MCF 10A (cell line): ENCODE measurements at regions not wholly inside any gene's neighbourhood (a gene's known extent, or its start where the extent isn't known, plus 50 kb on each side); places are given as distances from the start of the nearest gene placed in this dataset.
A peak's percentile ranks its signal among the peaks of the same experiment; 100 is the strongest.

Source experiments
- BruUV-seq: library from RNA; stranded (reverse); fragments of 400-500 nt; replicated peaks from 2 replicates; lab custom pipeline; 2021; lab: Mats Ljungman, UMichigan
- CTCF ChIA-PET: fragments of 300-600 bp; sonication (Branson Sonifier 250); formaldehyde crosslinking; extraction: SDS; loops from one replicate; lab custom pipeline; 2021; ENCODE audit warnings: antibody characterized with exemption, inconsistent platforms; lab: Yijun Ruan, JAX
- POLR2A ChIA-PET: fragments of 300-600, 350-650 bp; sonication (Branson Sonifier 250); formaldehyde crosslinking; extraction: SDS; loops from one replicate; lab custom pipeline; 2020; ENCODE audit warnings: antibody characterized with exemption, inconsistent platforms; lab: Yijun Ruan, JAX
- DNase-seq: peaks from one replicate; pipeline ENCODE4 v3.0.0-alpha.2; 2018; ENCODE audit not compliant: unreplicated experiment
- H3K27ac Mint-ChIP-seq: one replicate; pipeline ENCODE4 v1.8.0; 2022; ENCODE audit warnings: mild to moderate bottlenecking, low read depth, mixed read lengths; ENCODE audit not compliant: unreplicated experiment
- H3K27me3 Mint-ChIP-seq: one replicate; pipeline ENCODE4 v1.8.0; 2022; ENCODE audit warnings: mixed read lengths; ENCODE audit not compliant: insufficient read depth, unreplicated experiment
- H3K36me3 Mint-ChIP-seq: one replicate; pipeline ENCODE4 v1.8.0; 2022; ENCODE audit warnings: mild to moderate bottlenecking, moderate library complexity, mixed read lengths; ENCODE audit not compliant: insufficient read depth, unreplicated experiment
- H3K4me1 Mint-ChIP-seq: one replicate; pipeline ENCODE4 v1.8.0; 2022; ENCODE audit warnings: mixed read lengths; ENCODE audit not compliant: insufficient read depth, unreplicated experiment
- H3K4me3 Mint-ChIP-seq: one replicate; pipeline ENCODE4 v1.8.0; 2022; ENCODE audit warnings: mild to moderate bottlenecking, moderate library complexity, mixed read lengths; ENCODE audit not compliant: unreplicated experiment
- H3K9me3 Mint-ChIP-seq: one replicate; pipeline ENCODE4 v1.8.0; 2022; ENCODE audit warnings: mixed read lengths; ENCODE audit not compliant: unreplicated experiment
- CTCF ChIP-seq: fragments of 200-600 bp; IDR thresholded peaks from one replicate; pipeline ENCODE4 v1.8.0; 2022; ENCODE audit warnings: antibody characterized with exemption, mild to moderate bottlenecking; ENCODE audit not compliant: unreplicated experiment
- intact Hi-C: fragments of 100-400 bp; cut with micrococcal nuclease; formaldehyde crosslinking; loops from 2 replicates; pipeline ENCODE4 v1.14.1; 2022

GRCh38 chr6:2404211-2404929 lies 159.0 kb upstream of the GMDS start:
- no peaks in the 10 kb centered on the region for H3K4me1 Mint-ChIP-seq
- no peak overlapping the region for H3K27ac Mint-ChIP-seq
- no peak for DNase-seq
- H3K4me3 Mint-ChIP-seq = no peak overlapping the region
- CTCF ChIA-PET = no interaction called here
- TF ChIP-seq CTCF = no peak
- intact Hi-C loops = no loop called here
- H3K27me3 Mint-ChIP-seq = no peaks in the 10 kb centered on the region
- H3K36me3 Mint-ChIP-seq = no peaks in the 10 kb centered on the region
- BruUV-seq = no TSS peak
- no peaks in the 10 kb centered on the region for H3K9me3 Mint-ChIP-seq
- POLR2A ChIA-PET = interaction anchor here (0.7 kb wide), 1 partner anchor 671 kb away, joined by 3 read pairs; no protein-coding TSS in a partner anchor

DNA sequence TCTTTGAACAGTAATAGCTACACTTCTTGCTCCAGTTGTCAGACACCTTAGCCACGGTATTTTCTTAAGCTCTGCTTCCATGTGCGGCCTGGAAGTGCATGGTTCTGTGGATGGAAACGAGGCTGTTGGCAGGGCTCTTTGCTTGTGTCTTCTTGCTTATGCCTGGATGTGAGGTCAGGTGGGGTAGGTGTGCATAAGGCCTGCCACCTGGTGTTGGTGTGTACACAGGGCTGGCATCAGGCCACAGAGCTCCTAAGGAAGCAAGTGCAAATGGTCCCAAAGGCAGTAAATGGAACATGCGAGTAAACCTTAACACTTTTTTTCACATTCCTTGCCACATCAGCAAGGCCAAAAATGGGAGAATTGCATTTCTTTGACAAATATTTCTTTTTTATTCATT lies 158.1 kb upstream of the GMDS start:
- Mint-ChIP-seq H3K4me3 (no peak overlapping the region), H3K36me3 (no peaks in the 10 kb centered on the region), H3K27me3 (no peaks in the 10 kb centered on the region), H3K27ac (no peak overlapping the region), H3K9me3 (no peaks in the 10 kb centered on the region), H3K4me1 (no peaks in the 10 kb centered on the region)
- TF ChIP-seq CTCF = no peak
- ChIA-PET CTCF (interaction anchor here (0.9 kb wide), 1 partner anchor 44 kb away, joined by 3 read pairs; no protein-coding TSS in a partner anchor), POLR2A (interaction anchor here (0.7 kb wide), 1 partner anchor 672 kb away, joined by 3 read pairs; no protein-coding TSS in a partner anchor)
- intact Hi-C loops = no loop called here
- no TSS peak for BruUV-seq
- no peak for DNase-seq

- Mint-ChIP-seq H3K4me1 (peaks cover 8% of the 10 kb centered on the region), H3K27ac (no peak overlapping the region), H3K36me3 (no peaks in the 10 kb centered on the region), H3K27me3 (no peaks in the 10 kb centered on the region), H3K4me3 (no peak overlapping the region), H3K9me3 (no peaks in the 10 kb centered on the region)
- DNase-seq = peak; percentile 51
- CTCF ChIA-PET = interaction anchor here (0.6 kb wide), 1 partner anchor 937 kb away, joined by 3 read pairs; no protein-coding TSS in a partner anchor
- BruUV-seq = no TSS peak
- POLR2A ChIA-PET = interaction anchor here (0.9 to 1.2 kb wide), 2 partner anchors 12 to 20 kb away, joined by 3 to 5 read pairs; no protein-coding TSS in a partner anchor
- intact Hi-C loops = no loop called here
- no peak for TF ChIP-seq CTCF
Measured at GRCh38 chr6:2396846-2397630, 151.6 kb upstream of the GMDS start.
